ENCODE measurements at regions not wholly inside any gene's neighbourhood (a gene's known extent, or its start where the extent isn't known, plus 50 kb on each side); places are given as distances from the start of the nearest gene placed in this dataset.
A peak's percentile ranks its signal among the peaks of the same experiment; 100 is the strongest.
"Not testable (repeated sequence)": the region's sequence is repeated elsewhere in the genome, so short reads cannot be mapped to it uniquely, and the experiment has no call there.

- no peak for DNase-seq
Measured at GRCh38 chr6:122859676-122860075, 70.6 kb downstream of the SMPDL3A start.

GRCh38 chr6:122861594-122861993 is 72.5 kb downstream of the SMPDL3A start:
- no peak for DNase-seq

- no peak for DNase-seq
Measured at GRCh38 chr6:122868137-122868536, 79.1 kb downstream of the SMPDL3A start.

GRCh38 chr6:122869437-122870024 is 80.5 kb downstream of the SMPDL3A start:
- DNase-seq: peak; percentile 66

GRCh38 chr6:122871079-122871478 is 82.0 kb downstream of the SMPDL3A start:
- DNase-seq: no peak

- no peak for DNase-seq
Measured at GRCh38 chr6:122872311-122872710, 83.3 kb downstream of the SMPDL3A start.

- DNase-seq: no peak
Measured at GRCh38 chr6:122877302-122877701, 88.2 kb downstream of the SMPDL3A start.

GRCh38 chr6:122878796-122879195 is 89.7 kb downstream of the SMPDL3A start:
- DNase-seq: no peak

- no peak for DNase-seq
Measured at GRCh38 chr6:122886481-122886880, 97.4 kb downstream of the SMPDL3A start.

- DNase-seq: no peak
Measured at GRCh38 chr6:122887941-122888340, 98.9 kb downstream of the SMPDL3A start.

- not testable (repeated sequence) for DNase-seq
Measured at GRCh38 chr6:122888680-122889079, 99.6 kb downstream of the SMPDL3A start.

GRCh38 chr6:122890250-122890649 is 101.2 kb downstream of the SMPDL3A start:
- DNase-seq: no peak

- no peak for DNase-seq
Measured at GRCh38 chr6:122894791-122895190, 101.2 kb upstream of the CLVS2 start.

- no peak for DNase-seq
Measured at GRCh38 chr6:122902326-122902725, 93.7 kb upstream of the CLVS2 start.

- DNase-seq: no peak
Measured at GRCh38 chr6:122903266-122903915, 92.6 kb upstream of the CLVS2 start.

- no peak for DNase-seq
Measured at GRCh38 chr6:122904166-122904565, 91.9 kb upstream of the CLVS2 start.

- DNase-seq: no peak
Measured at GRCh38 chr6:122913558-122913957, 82.5 kb upstream of the CLVS2 start.

GRCh38 chr6:122918714-122919113 is 77.3 kb upstream of the CLVS2 start:
- no peak for DNase-seq

- DNase-seq: no peak
Measured at GRCh38 chr6:122930252-122931180, 65.5 kb upstream of the CLVS2 start.

- DNase-seq: no peak
Measured at GRCh38 chr6:122931916-122932315, 64.1 kb upstream of the CLVS2 start.

GRCh38 chr6:122944936-122945335 is 51.1 kb upstream of the CLVS2 start:
- not testable (repeated sequence) for DNase-seq

Measured in hematopoietic multipotent progenitor cell treated with erythropoietin and hydrocortisone succinate and interleukin-3 and kit ligand, for 6 days (in vitro differentiated cells).